MM.1S (cell line): ENCODE measurements at regions not wholly inside any gene's neighbourhood (a gene's known extent, or its start where the extent isn't known, plus 50 kb on each side); places are given as distances from the start of the nearest gene placed in this dataset.

Experiments
- CTCF ChIP-seq: fragments of 300-600 bp; sonication (generic); IDR thresholded peaks from 2 replicates; pipeline ENCODE4 v1.5.1; 2016; ENCODE audit warnings: antibody characterized with exemption, low read length, mixed read lengths
- EZH2 ChIP-seq: fragments of 300-600 bp; sonication (generic); optimal IDR thresholded peaks from 2 replicates; pipeline ENCODE3; 2017; ENCODE audit warnings: low read depth, mild to moderate bottlenecking, antibody characterized with exemption, low read length, mixed read lengths
- EZH2phosphoT487 ChIP-seq: fragments of 300-600 bp; sonication (generic); IDR thresholded peaks from 2 replicates; pipeline ENCODE4 v1.6.1; 2018; ENCODE audit warnings: antibody characterized with exemption, low read length

- TF ChIP-seq CTCF (no peak), EZH2phosphoT487 (no peak), EZH2 (no peak)
Observed at GRCh38 chr10:108632144-108632543, 1291.2 kb downstream of the XPNPEP1 start.
